ENCODE measurements at regions not wholly inside any gene's neighbourhood (a gene's known extent, or its start where the extent isn't known, plus 50 kb on each side); places are given as distances from the start of the nearest gene placed in this dataset.

DNA sequence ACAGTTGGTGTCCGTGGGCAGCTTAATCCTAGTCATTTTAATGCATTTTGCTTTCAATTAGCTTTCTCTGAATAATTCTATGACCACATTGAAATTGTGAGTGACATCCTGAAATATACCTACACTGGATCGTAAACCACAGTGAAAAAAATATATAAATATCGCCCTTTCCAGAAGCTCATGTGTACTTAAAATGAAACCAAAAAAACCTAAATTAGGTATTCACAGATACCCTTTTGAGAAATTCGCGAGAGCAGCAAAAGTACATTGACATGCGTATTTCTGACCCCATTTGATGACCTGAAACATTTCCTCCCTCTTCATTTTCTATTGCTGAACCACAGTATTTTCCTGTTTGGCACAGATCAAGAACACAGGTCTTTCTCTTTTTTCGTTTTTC, 253.8 kb downstream of the LTN1 start:
- Histone ChIP-seq H3K4me3 (ENCODE audit: low read length) (no peak overlapping the region), H3K9me3 (ENCODE audit: low read length) (no peaks in the 10 kb centered on the region), H3K79me2 (ENCODE audit: low read length) (no peaks in the 10 kb centered on the region), H3K36me3 (ENCODE audit: insufficient read depth, low read length) (no peaks in the 10 kb centered on the region), H3K9me2 (replicated peaks; ENCODE audit: insufficient read depth, low read length) (no peaks in the 10 kb centered on the region), H3K27me3 (ENCODE audit: low read length) (peaks cover 4% of the 10 kb centered on the region; the same call in 1 of the 2 replicates), H3K27ac (ENCODE audit: low read length) (no peak overlapping the region), H3K4me2 (ENCODE audit: low read depth, low read length, poor library complexity, severe bottlenecking) (no peak overlapping the region), H3K9ac (ENCODE audit: low read length) (no peak overlapping the region), H4K20me1 (ENCODE audit: insufficient read depth, low read depth, low read length) (no peaks in the 10 kb centered on the region), H3K4me1 (ENCODE audit: low read length) (no peaks in the 10 kb centered on the region), H2AFZ (ENCODE audit: low read length) (no peak overlapping the region)
- no peak for DNase-seq

DNA sequence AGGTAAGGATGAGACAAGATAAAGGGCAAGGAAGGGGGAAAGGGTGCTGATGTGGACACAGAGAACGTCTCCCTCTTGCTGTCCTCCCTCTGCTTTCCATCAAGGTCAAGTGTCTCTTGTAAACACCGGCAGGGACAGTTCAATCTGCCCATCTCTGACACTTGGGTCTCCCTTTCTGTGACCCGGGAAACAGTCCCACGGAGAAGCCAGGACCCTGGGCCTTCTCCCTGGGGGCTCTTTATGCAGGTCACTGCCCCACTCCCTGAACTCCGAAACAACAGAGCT, 254.3 kb downstream of the LTN1 start:
- no peaks in the 10 kb centered on the region for H3K36me3 ChIP-seq (ENCODE audit: insufficient read depth, low read length)
- H4K20me1 ChIP-seq (ENCODE audit: insufficient read depth, low read depth, low read length): no peaks in the 10 kb centered on the region
- H3K4me2 ChIP-seq (ENCODE audit: low read depth, low read length, poor library complexity, severe bottlenecking): no peak overlapping the region
- no peak overlapping the region for H3K9ac ChIP-seq (ENCODE audit: low read length)
- no peaks in the 10 kb centered on the region for H3K9me2 ChIP-seq (replicated peaks; ENCODE audit: insufficient read depth, low read length)
- peaks cover 4% of the 10 kb centered on the region; the same call in 1 of the 2 replicates for H3K27me3 ChIP-seq (ENCODE audit: low read length)
- no peak overlapping the region for H3K4me3 ChIP-seq (ENCODE audit: low read length)
- H3K4me1 ChIP-seq (ENCODE audit: low read length): no peaks in the 10 kb centered on the region
- no peak overlapping the region for H2AFZ ChIP-seq (ENCODE audit: low read length)
- no peak overlapping the region for H3K27ac ChIP-seq (ENCODE audit: low read length)
- no peak for DNase-seq
- no peaks in the 10 kb centered on the region for H3K79me2 ChIP-seq (ENCODE audit: low read length)
- no peaks in the 10 kb centered on the region for H3K9me3 ChIP-seq (ENCODE audit: low read length)

DNA sequence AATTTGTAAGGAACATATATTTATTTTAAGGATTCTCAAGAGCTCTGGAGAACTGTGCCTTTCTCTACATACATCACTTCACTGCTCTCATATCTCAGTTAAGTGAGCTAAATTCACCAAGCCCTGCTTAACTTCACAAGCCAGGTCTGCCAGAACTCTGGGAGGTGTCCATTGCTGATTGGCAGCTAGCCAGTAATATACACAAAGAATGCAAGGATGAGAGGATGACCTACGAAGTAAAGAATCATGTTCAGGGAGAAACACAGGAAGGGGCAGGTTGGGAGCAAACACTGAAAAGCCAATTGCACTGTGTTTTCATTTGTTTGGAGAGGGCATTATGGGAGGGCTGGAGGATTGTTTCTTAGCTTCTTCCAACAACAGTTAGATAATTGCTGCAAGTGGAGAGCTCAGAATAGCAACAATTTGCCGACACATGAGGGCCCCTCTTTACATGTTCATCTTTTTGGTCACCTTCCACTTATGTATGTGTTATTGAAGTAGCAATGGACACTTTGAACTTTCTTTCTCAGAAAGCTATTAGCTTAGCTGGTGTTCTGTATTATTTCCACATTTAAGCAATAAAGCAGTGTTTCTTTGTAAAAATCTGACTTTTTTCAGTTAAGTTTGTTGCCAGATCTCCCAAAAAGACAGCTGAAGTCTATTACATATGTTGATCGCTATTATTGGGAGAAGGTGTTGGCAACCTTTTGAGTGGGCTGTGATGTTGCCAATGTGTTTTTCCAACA, 254.8 kb downstream of the LTN1 start:
- DNase-seq: no peak

DNA sequence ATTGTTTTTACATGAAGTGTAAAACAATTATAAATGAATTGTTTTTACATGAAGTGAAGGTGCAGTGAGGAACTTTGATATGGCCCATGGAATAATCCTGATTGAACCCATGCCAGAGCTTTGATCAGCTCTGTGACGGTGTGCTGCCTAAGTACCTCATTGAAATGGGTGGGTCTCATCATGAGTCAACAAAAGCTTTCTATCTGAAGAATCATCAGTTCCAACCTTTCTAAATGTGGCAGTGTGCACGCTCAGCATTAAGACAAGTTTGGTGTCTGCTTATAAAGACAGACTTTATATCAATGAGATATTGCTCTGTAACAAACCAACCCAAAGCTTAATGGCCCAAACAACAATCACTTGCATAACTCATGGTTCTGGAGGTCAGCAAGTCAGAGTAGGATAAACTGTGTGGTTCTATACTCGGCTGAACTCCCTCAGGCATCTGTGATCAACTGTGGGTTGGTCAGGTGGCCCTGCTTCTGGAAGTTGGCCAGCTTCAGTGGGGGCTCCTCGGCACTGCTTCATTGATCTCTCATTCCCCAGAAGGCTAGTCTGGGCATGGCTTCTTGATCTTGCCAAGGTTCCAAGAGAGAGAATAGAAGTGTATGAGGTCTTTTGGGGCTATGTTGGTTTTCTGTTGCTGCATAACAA, 258.0 kb downstream of the LTN1 start:
- Histone ChIP-seq H3K79me2 (ENCODE audit: low read length) (no peaks in the 10 kb centered on the region), H4K20me1 (ENCODE audit: insufficient read depth, low read depth, low read length) (no peaks in the 10 kb centered on the region), H3K9me2 (replicated peaks; ENCODE audit: insufficient read depth, low read length) (no peaks in the 10 kb centered on the region), H3K4me3 (ENCODE audit: low read length) (no peak overlapping the region), H3K4me1 (ENCODE audit: low read length) (no peaks in the 10 kb centered on the region), H3K27me3 (ENCODE audit: low read length) (peaks cover 4% of the 10 kb centered on the region; the same call in 1 of the 2 replicates), H2AFZ (ENCODE audit: low read length) (no peak overlapping the region), H3K9me3 (ENCODE audit: low read length) (no peaks in the 10 kb centered on the region), H3K36me3 (ENCODE audit: insufficient read depth, low read length) (no peaks in the 10 kb centered on the region), H3K27ac (ENCODE audit: low read length) (no peak overlapping the region), H3K9ac (ENCODE audit: low read length) (no peak overlapping the region), H3K4me2 (ENCODE audit: low read depth, low read length, poor library complexity, severe bottlenecking) (no peak overlapping the region)
- DNase-seq: no peak

More for the DNA sequence above, 254.8 kb downstream of the LTN1 start:
- H3K27me3 ChIP-seq (ENCODE audit: low read length): peaks cover 4% of the 10 kb centered on the region; the same call in 1 of the 2 replicates
- no peaks in the 10 kb centered on the region for H3K9me3 ChIP-seq (ENCODE audit: low read length)
- no peak overlapping the region for H3K4me2 ChIP-seq (ENCODE audit: low read depth, low read length, poor library complexity, severe bottlenecking)
- no peak overlapping the region for H3K27ac ChIP-seq (ENCODE audit: low read length)
- H3K9me2 ChIP-seq (replicated peaks; ENCODE audit: insufficient read depth, low read length): no peaks in the 10 kb centered on the region
- H4K20me1 ChIP-seq (ENCODE audit: insufficient read depth, low read depth, low read length): no peaks in the 10 kb centered on the region
- H3K36me3 ChIP-seq (ENCODE audit: insufficient read depth, low read length): no peaks in the 10 kb centered on the region
- no peak overlapping the region for H3K4me3 ChIP-seq (ENCODE audit: low read length)
- no peaks in the 10 kb centered on the region for H3K79me2 ChIP-seq (ENCODE audit: low read length)
- H2AFZ ChIP-seq (ENCODE audit: low read length): no peak overlapping the region
- H3K4me1 ChIP-seq (ENCODE audit: low read length): no peaks in the 10 kb centered on the region
- no peak overlapping the region for H3K9ac ChIP-seq (ENCODE audit: low read length)

DNA sequence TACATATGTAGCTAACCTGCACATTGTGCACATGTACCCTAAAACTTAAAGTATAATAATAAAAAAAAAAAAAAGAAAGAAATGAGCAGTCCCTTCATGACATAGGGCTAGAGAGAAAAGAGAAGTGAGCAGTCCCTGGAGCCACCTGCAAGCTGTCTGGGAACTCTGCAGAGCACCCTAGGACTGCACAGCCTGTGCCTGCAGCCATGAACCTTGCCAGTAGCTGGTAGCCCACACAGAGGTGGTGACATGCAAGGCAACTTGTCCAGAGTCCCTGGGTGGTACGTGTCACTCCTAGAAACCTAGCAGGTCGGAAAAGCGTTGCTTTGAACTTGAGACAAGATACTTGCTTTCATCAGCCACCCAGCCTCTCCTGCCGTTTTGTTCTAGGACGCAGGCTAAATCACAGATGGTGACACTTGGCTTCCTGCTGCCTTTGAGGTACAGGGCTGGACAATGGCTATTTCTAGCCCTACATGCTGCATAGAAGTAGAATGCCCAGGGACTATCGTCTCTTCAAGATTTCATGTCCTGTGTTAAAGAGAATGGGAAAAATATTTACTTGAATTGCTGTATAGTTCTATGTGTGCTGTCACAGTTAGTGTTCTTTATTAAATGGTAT, 260.9 kb downstream of the LTN1 start:
- H3K79me2 ChIP-seq (ENCODE audit: low read length): no peaks in the 10 kb centered on the region
- H3K4me3 ChIP-seq (ENCODE audit: low read length): no peak overlapping the region
- no peaks in the 10 kb centered on the region for H3K9me3 ChIP-seq (ENCODE audit: low read length)
- no peak overlapping the region for H3K9ac ChIP-seq (ENCODE audit: low read length)
- no peaks in the 10 kb centered on the region for H4K20me1 ChIP-seq (ENCODE audit: insufficient read depth, low read depth, low read length)
- H3K27ac ChIP-seq (ENCODE audit: low read length): no peak overlapping the region
- H3K9me2 ChIP-seq (replicated peaks; ENCODE audit: insufficient read depth, low read length): no peaks in the 10 kb centered on the region
- no peak overlapping the region for H2AFZ ChIP-seq (ENCODE audit: low read length)
- H3K4me2 ChIP-seq (ENCODE audit: low read depth, low read length, poor library complexity, severe bottlenecking): no peak overlapping the region
- H3K36me3 ChIP-seq (ENCODE audit: insufficient read depth, low read length): no peaks in the 10 kb centered on the region
- peaks cover 4% of the 10 kb centered on the region; the same call in 1 of the 2 replicates for H3K27me3 ChIP-seq (ENCODE audit: low read length)
- no peaks in the 10 kb centered on the region for H3K4me1 ChIP-seq (ENCODE audit: low read length)
- DNase-seq: no peak

DNA sequence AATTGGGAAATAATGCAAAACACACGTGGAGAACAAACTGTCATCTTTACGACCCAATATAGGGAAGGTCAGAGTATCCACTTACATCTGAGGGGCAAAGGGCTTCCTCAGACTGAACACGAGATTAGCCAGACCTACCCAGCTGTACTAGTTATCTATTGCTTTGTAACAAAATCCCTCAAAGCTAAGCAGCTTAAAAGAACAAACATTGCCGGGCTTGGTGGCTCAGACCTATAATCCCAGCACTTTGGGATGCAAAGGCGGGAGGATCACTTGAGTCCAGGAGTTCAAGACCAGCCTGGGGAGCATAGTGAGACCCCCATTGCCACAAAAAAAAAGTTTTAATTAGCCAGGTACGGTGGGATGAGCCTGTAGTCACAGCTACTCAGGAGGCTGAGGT, 262.8 kb downstream of the LTN1 start:
- DNase-seq: no peak
- Histone ChIP-seq H3K9me3 (ENCODE audit: low read length) (no peaks in the 10 kb centered on the region), H4K20me1 (ENCODE audit: insufficient read depth, low read depth, low read length) (no peaks in the 10 kb centered on the region), H3K4me2 (ENCODE audit: low read depth, low read length, poor library complexity, severe bottlenecking) (no peak overlapping the region), H3K79me2 (ENCODE audit: low read length) (no peaks in the 10 kb centered on the region), H3K36me3 (ENCODE audit: insufficient read depth, low read length) (no peaks in the 10 kb centered on the region), H3K4me1 (ENCODE audit: low read length) (no peaks in the 10 kb centered on the region), H3K27ac (ENCODE audit: low read length) (no peak overlapping the region), H3K4me3 (ENCODE audit: low read length) (no peak overlapping the region), H3K9ac (ENCODE audit: low read length) (no peak overlapping the region), H3K9me2 (replicated peaks; ENCODE audit: insufficient read depth, low read length) (no peaks in the 10 kb centered on the region), H3K27me3 (ENCODE audit: low read length) (peaks cover 3% of the 10 kb centered on the region; the same call in 1 of the 2 replicates), H2AFZ (ENCODE audit: low read length) (no peak overlapping the region)

DNA sequence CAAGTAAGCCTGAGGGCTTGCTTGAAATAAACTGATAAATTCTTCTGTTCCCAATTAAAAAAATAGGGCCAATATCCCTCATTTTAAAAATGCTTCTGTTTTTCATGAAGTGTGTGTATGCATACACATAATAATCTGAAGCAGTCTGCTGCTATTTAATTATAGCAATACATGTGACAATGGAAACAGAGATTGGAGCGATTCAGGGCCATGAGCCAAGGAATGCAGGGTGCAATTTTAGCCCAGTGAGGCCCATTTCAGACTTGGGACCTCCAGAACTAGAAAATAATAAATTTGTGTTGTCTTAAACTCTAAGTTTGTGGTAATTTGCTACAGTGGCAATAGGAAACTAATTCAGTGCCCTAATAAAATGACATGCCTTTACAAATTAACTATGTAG, 264.9 kb downstream of the LTN1 start:
- Histone ChIP-seq H3K36me3 (ENCODE audit: insufficient read depth, low read length) (no peaks in the 10 kb centered on the region), H3K4me3 (ENCODE audit: low read length) (no peak overlapping the region), H3K4me2 (ENCODE audit: low read depth, low read length, poor library complexity, severe bottlenecking) (no peak overlapping the region), H3K27me3 (ENCODE audit: low read length) (no peaks in the 10 kb centered on the region), H3K4me1 (ENCODE audit: low read length) (no peaks in the 10 kb centered on the region), H3K79me2 (ENCODE audit: low read length) (no peaks in the 10 kb centered on the region), H2AFZ (ENCODE audit: low read length) (no peak overlapping the region), H3K9me3 (ENCODE audit: low read length) (no peaks in the 10 kb centered on the region), H3K9ac (ENCODE audit: low read length) (no peak overlapping the region), H3K9me2 (replicated peaks; ENCODE audit: insufficient read depth, low read length) (no peaks in the 10 kb centered on the region), H3K27ac (ENCODE audit: low read length) (no peak overlapping the region), H4K20me1 (ENCODE audit: insufficient read depth, low read depth, low read length) (no peaks in the 10 kb centered on the region)
- DNase-seq: no peak

DNA sequence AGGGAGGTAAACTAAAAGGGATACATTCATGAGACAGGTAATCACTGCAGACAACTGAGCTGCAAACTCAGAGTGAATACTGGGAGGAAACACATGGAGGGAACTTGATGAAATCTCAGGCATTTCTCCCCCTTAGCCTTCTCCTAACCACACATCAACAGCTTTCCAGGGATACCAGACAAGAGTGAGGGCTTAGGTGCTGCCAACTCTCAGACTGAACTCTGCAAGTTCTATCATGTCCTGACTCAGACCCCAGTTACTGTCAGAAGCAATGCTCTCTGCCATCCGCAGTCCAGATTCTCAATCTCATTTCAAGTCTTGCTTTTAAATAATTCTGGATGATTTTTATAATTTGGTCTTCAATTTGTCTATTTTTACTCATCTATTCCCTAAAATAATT, 267.3 kb downstream of the LTN1 start:
- no peaks in the 10 kb centered on the region for H3K9me3 ChIP-seq (ENCODE audit: low read length)
- H3K79me2 ChIP-seq (ENCODE audit: low read length): no peaks in the 10 kb centered on the region
- H3K9ac ChIP-seq (ENCODE audit: low read length): no peak overlapping the region
- no peak overlapping the region for H3K27ac ChIP-seq (ENCODE audit: low read length)
- H2AFZ ChIP-seq (ENCODE audit: low read length): no peak overlapping the region
- H4K20me1 ChIP-seq (ENCODE audit: insufficient read depth, low read depth, low read length): no peaks in the 10 kb centered on the region
- H3K9me2 ChIP-seq (replicated peaks; ENCODE audit: insufficient read depth, low read length): no peaks in the 10 kb centered on the region
- no peak overlapping the region for H3K4me3 ChIP-seq (ENCODE audit: low read length)
- H3K4me1 ChIP-seq (ENCODE audit: low read length): no peaks in the 10 kb centered on the region
- H3K36me3 ChIP-seq (ENCODE audit: insufficient read depth, low read length): no peaks in the 10 kb centered on the region
- DNase-seq: no peak
- no peaks in the 10 kb centered on the region for H3K27me3 ChIP-seq (ENCODE audit: low read length)
- H3K4me2 ChIP-seq (ENCODE audit: low read depth, low read length, poor library complexity, severe bottlenecking): no peak overlapping the region
